A549 (cell line): ENCODE measurements at regions not wholly inside any gene's neighbourhood (a gene's known extent, or its start where the extent isn't known, plus 50 kb on each side); places are given as distances from the start of the nearest gene placed in this dataset.

Experiments used
- ATAC-seq, 2 experiments: fragments of 200-7000 bp in 1 of 2; fragments of >200 bp in 1 of 2; cut with Nextera tagmentation in 1 of 2; cut with Tn5 transposase in 1 of 2; 3 replicates each; pipeline versions ENCODE4 v1.8.0 to v1.9.1; 2018 to 2020; ENCODE audit warnings: mild to moderate bottlenecking in 1 of 2, moderate library complexity in 1 of 2
- CTCF ChIA-PET: fragments of 300-600 bp; sonication (Branson Sonifier 250); formaldehyde crosslinking; extraction: SDS; loops from one replicate; lab custom pipeline; 2021; ENCODE audit warnings: antibody characterized with exemption, inconsistent platforms; lab: Yijun Ruan, JAX
- POLR2A ChIA-PET: fragments of 350-600 bp; formaldehyde crosslinking; extraction: SDS; loops from one replicate; lab custom pipeline; 2021; ENCODE audit warnings: antibody characterized with exemption, inconsistent platforms; lab: Yijun Ruan, JAX
- DNase-seq, 2 experiments: peaks; one replicate each; pipeline versions ENCODE4 v3.0.0 to v3.0.0-alpha.2; 2011 to 2016; ENCODE audit warnings: low read depth in 1 of 2, low spot score in 1 of 2
- FAIRE-seq: peaks from 2 replicates; lab custom pipeline; 2011; peaks lifted over from hg19 to GRCh38; lab: Jason Lieb, UNC
- H3K27ac ChIP-seq, 2 experiments: fragments of >200 bp; sonication (Bioruptor Twin); formaldehyde crosslinking; 3 replicates each; pipeline ENCODE4 v1.5.1; 2016 to 2017
- H3K4me1 ChIP-seq: fragments of >200 bp; sonication (Bioruptor Twin); formaldehyde crosslinking; 3 replicates; pipeline ENCODE4 v1.6.1; 2016
- H3K4me2 ChIP-seq: fragments of >200 bp; sonication (Bioruptor Twin); formaldehyde crosslinking; 3 replicates; pipeline ENCODE4 v1.6.1; 2016
- H3K4me3 ChIP-seq: fragments of >200 bp; sonication (Bioruptor Twin); formaldehyde crosslinking; 3 replicates; pipeline ENCODE4 v1.5.1; 2016
- H3K9me3 ChIP-seq: fragments of >200 bp; sonication (Bioruptor Twin); formaldehyde crosslinking; 3 replicates; pipeline ENCODE4 v1.6.1; 2016
- BCL3 ChIP-seq: fragments of >200 bp; sonication (Bioruptor Twin); formaldehyde crosslinking; IDR thresholded peaks from 3 replicates; pipeline ENCODE4 v1.6.1; 2016
- CBX2 ChIP-seq: fragments of 200-600 bp; sonication (generic); IDR thresholded peaks from 2 replicates; pipeline ENCODE4 v1.6.1; 2016; ENCODE audit warnings: low read depth, mild to moderate bottlenecking, borderline replicate concordance
- CBX8 ChIP-seq: fragments of 200-600 bp; sonication (generic); IDR thresholded peaks from 2 replicates; pipeline ENCODE4 v1.6.1; 2016
- CEBPB ChIP-seq, 2 experiments: fragments of >200 bp in 1 of 2; sonication (Bioruptor Twin) in 1 of 2; formaldehyde crosslinking in 1 of 2; IDR thresholded peaks; 2 replicates each; pipeline ENCODE4 v1.6.1; 2012 to 2016
- CHD4 ChIP-seq: fragments of 200-600 bp; sonication (generic); IDR thresholded peaks from 2 replicates; pipeline ENCODE4 v1.6.1; 2016; ENCODE audit warnings: antibody characterized with exemption, mild to moderate bottlenecking, borderline replicate concordance
- ELK1 ChIP-seq: fragments of 150-350 bp; IDR thresholded peaks from 2 replicates; pipeline ENCODE4 v1.6.1; 2014; ENCODE audit warnings: low read depth, mild to moderate bottlenecking, low read length
- ESRRA ChIP-seq: fragments of 150-350 bp; IDR thresholded peaks from 2 replicates; pipeline ENCODE4 v1.6.1; 2014; ENCODE audit warnings: mild to moderate bottlenecking, low read length, borderline replicate concordance
- FOSB ChIP-seq: fragments of 250-450 bp; sonication (Bioruptor Pico); IDR thresholded peaks from 2 replicates; pipeline ENCODE4 v1.5.0; 2020; ENCODE audit warnings: mild to moderate bottlenecking, moderate library complexity
- GATA3 ChIP-seq: IDR thresholded peaks from 2 replicates; pipeline ENCODE4 v1.6.1; 2012; ENCODE audit warnings: borderline replicate concordance
- HES2 ChIP-seq: fragments of >200 bp; sonication (Bioruptor Twin); formaldehyde crosslinking; IDR thresholded peaks from 2 replicates; pipeline ENCODE4 v1.6.1; 2016
- HEYL ChIP-seq: fragments of 250-450 bp; sonication (Bioruptor Pico); IDR thresholded peaks from 2 replicates; pipeline ENCODE4 v1.8.0; 2021; ENCODE audit warnings: mild to moderate bottlenecking, moderate library complexity
- HOXB5 ChIP-seq: fragments of 250-450 bp; sonication (Bioruptor Pico); IDR thresholded peaks from 2 replicates; pipeline ENCODE4 v1.5.0; 2020; ENCODE audit warnings: mild to moderate bottlenecking, moderate library complexity
- JUN ChIP-seq, 2 experiments: fragments of >200 bp; sonication (Bioruptor Twin); formaldehyde crosslinking; IDR thresholded peaks; 2 replicates in 1 of 2; 3 replicates in 1 of 2; pipeline ENCODE4 v1.6.1; 2016 to 2017
- JUNB ChIP-seq: fragments of >200 bp; sonication (Bioruptor Twin); formaldehyde crosslinking; IDR thresholded peaks from 2 replicates; pipeline ENCODE4 v1.6.1; 2016
- KDM1A ChIP-seq: fragments of 200-600 bp; sonication (generic); IDR thresholded peaks from 2 replicates; pipeline ENCODE4 v1.6.1; 2016; ENCODE audit warnings: low read depth, mild to moderate bottlenecking
- KDM5A ChIP-seq: fragments of 200-600 bp; sonication (generic); IDR thresholded peaks from 2 replicates; pipeline ENCODE4 v1.6.1; 2016; ENCODE audit warnings: antibody characterized with exemption, mild to moderate bottlenecking
- MAFK ChIP-seq: fragments of 450-650 bp; IDR thresholded peaks from 2 replicates; pipeline ENCODE4 v1.6.1; 2014; ENCODE audit not compliant: partially characterized antibody
- MYC ChIP-seq: IDR thresholded peaks from 2 replicates; pipeline ENCODE4 v1.6.1; 2012; ENCODE audit warnings: mild to moderate bottlenecking, inconsistent platforms, low read length, improper control_type of control experiment, borderline replicate concordance
- NR3C1 ChIP-seq: fragments of >200 bp; sonication (Bioruptor Twin); formaldehyde crosslinking; IDR thresholded peaks from 3 replicates; pipeline ENCODE4 v1.6.1; 2017
- PHF8 ChIP-seq: fragments of 200-600 bp; sonication (generic); IDR thresholded peaks from 2 replicates; pipeline ENCODE4 v1.6.1; 2016; ENCODE audit warnings: low read depth, mild to moderate bottlenecking, antibody characterized with exemption, moderate library complexity, borderline replicate concordance
- POLR2AphosphoS2 ChIP-seq: conservative IDR thresholded peaks from 2 replicates; pipeline ENCODE4 v1.6.1; 2012; ENCODE audit warnings: low read length, improper control_type of control experiment, inconsistent platforms
- RAD21 ChIP-seq, 2 experiments: fragments of >200 bp in 1 of 2; sonication (Bioruptor Twin) in 1 of 2; formaldehyde crosslinking in 1 of 2; IDR thresholded peaks in 1 of 2; conservative IDR thresholded peaks in 1 of 2; 2 replicates in 1 of 2; 3 replicates in 1 of 2; pipeline ENCODE4 v1.6.1; 2012 to 2018; ENCODE audit warnings: inconsistent platforms in 1 of 2
- RCOR1 ChIP-seq: fragments of 150-350 bp; IDR thresholded peaks from 2 replicates; pipeline ENCODE4 v1.6.1; 2014; ENCODE audit warnings: antibody characterized with exemption, low read length, low read depth
- RFX5 ChIP-seq: fragments of 450-650 bp; IDR thresholded peaks from 2 replicates; pipeline ENCODE4 v1.7.1; 2014; ENCODE audit warnings: antibody characterized with exemption, mild to moderate bottlenecking, moderate library complexity
- SMC3 ChIP-seq: fragments of >200 bp; sonication (Bioruptor Twin); formaldehyde crosslinking; IDR thresholded peaks from 3 replicates; pipeline ENCODE4 v1.6.1; 2018; ENCODE audit warnings: inconsistent platforms
- SREBF2 ChIP-seq: fragments of 450-650 bp; IDR thresholded peaks from 2 replicates; pipeline ENCODE4 v1.6.1; 2014; ENCODE audit warnings: mild to moderate bottlenecking, moderate library complexity
- TFCP2L1 ChIP-seq: fragments of 250-450 bp; sonication (Bioruptor Pico); IDR thresholded peaks from 2 replicates; pipeline ENCODE4 v1.5.0; 2021; ENCODE audit warnings: mild to moderate bottlenecking
- TP53 ChIP-seq: fragments of 250-450 bp; sonication (Bioruptor Pico); IDR thresholded peaks from 2 replicates; pipeline ENCODE4 v1.5.0; 2021; ENCODE audit warnings: mild to moderate bottlenecking, moderate library complexity
- ZC3H11A ChIP-seq: fragments of 450-650 bp; IDR thresholded peaks from 2 replicates; pipeline ENCODE4 v1.6.1; 2014; ENCODE audit warnings: antibody characterized with exemption, mild to moderate bottlenecking
- ZFP36 ChIP-seq: fragments of 450-650 bp; IDR thresholded peaks from 2 replicates; pipeline ENCODE4 v1.6.1; 2014; ENCODE audit warnings: borderline replicate concordance; ENCODE audit not compliant: partially characterized antibody
- WGBS: methylation state at CpG from one replicate; pipeline ENCODE4 v1.1.6; 2017; ENCODE audit errors: missing lambda C conversion rate; 5-methylcytosine and 5-hydroxymethylcytosine counted together
- TF ChIP-seq, protein P1 (sequence below): fragments of 250-450 bp; sonication (Bioruptor Pico); IDR thresholded peaks from 2 replicates; pipeline ENCODE4 v1.5.0; 2020; ENCODE audit warnings: low read depth, mild to moderate bottlenecking, moderate library complexity
- TF ChIP-seq, protein P2 (sequence below): IDR thresholded peaks from 2 replicates; pipeline ENCODE4 v1.6.1; 2012

- TF ChIP-seq, protein P1, sequence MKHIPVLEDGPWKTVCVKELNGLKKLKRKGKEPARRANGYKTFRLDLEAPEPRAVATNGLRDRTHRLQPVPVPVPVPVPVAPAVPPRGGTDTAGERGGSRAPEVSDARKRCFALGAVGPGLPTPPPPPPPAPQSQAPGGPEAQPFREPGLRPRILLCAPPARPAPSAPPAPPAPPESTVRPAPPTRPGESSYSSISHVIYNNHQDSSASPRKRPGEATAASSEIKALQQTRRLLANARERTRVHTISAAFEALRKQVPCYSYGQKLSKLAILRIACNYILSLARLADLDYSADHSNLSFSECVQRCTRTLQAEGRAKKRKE (CRISPR knock-in tag) = no peak
- TF ChIP-seq, all 56 proteins: peak for 0
Measured at GRCh38 chr5:124398460-124398859, 348.0 kb downstream of the ZNF608 start (continued).

- WGBS = 74% methylated on average over 2 of the region's 2 CpGs
- TF ChIP-seq SMC3 (no peak), PHF8 (no peak), CBX2 (no peak), CHD4 (no peak), JUNB (no peak), TP53 (no peak), FOSB (no peak), SREBF2 (no peak)
- Histone ChIP-seq H3K4me3 (no peak overlapping the region), H3K27ac (no peak overlapping the region), H3K4me2 (no peak overlapping the region), H3K4me1 (no peaks in the 10 kb centered on the region), H3K9me3 (no peaks in the 10 kb centered on the region)
- no peak for ATAC-seq
- CTCF ChIA-PET = no interaction called here
- POLR2A ChIA-PET = no interaction called here
- no peak for DNase-seq
- no peak for FAIRE-seq
Measured at GRCh38 chr5:124397317-124397716, 349.1 kb downstream of the ZNF608 start.

GRCh38 chr5:124395926-124396325 lies 350.5 kb downstream of the ZNF608 start:
- ATAC-seq (no peak), DNase-seq (no peak), FAIRE-seq (no peak)
- Histone ChIP-seq H3K9me3 (no peaks in the 10 kb centered on the region), H3K4me2 (no peak overlapping the region), H3K4me3 (no peak overlapping the region), H3K27ac (no peak overlapping the region), H3K4me1 (no peaks in the 10 kb centered on the region)
- ChIA-PET CTCF (interaction anchor here (0.7 kb wide), 1 partner anchor 115 kb away, joined by 3 read pairs; no protein-coding TSS in a partner anchor), POLR2A (no interaction called here)
- WGBS = 49% methylated on average over 5 of the region's 5 CpGs
- TF ChIP-seq CEBPB (IDR thresholded peaks at IDR 0.05) (no peak), RAD21 (conservative IDR thresholded peaks at IDR 0.05 in 1 of 2, IDR thresholded peaks at IDR 0.05 in 1 of 2) (no peak), ESRRA (no peak), RCOR1 (no peak), BCL3 (no peak), SMC3 (no peak), ZFP36 (no peak), FOSB (no peak), MAFK (no peak), KDM1A (no peak), GATA3 (no peak), CHD4 (no peak), SREBF2 (no peak), TFCP2L1 (CRISPR knock-in tag) (no peak)

GRCh38 chr5:124395287-124395686 lies 351.2 kb downstream of the ZNF608 start:
- FAIRE-seq (no peak), DNase-seq (no peak), ATAC-seq (no peak)
- H3K9me3 ChIP-seq = peaks cover 5% of the 10 kb centered on the region; the same call in 1 of the 3 replicates
- POLR2A ChIA-PET = no interaction called here
- no peaks in the 10 kb centered on the region for H3K4me1 ChIP-seq
- H3K4me3 ChIP-seq = no peak overlapping the region
- H3K27ac ChIP-seq = no peak overlapping the region
- H3K4me2 ChIP-seq = no peak overlapping the region
- CTCF ChIA-PET = no interaction called here
- WGBS = 63% methylated on average over 11 of the region's 11 CpGs
- TF ChIP-seq CHD4 (no peak), HES2 (no peak), ELK1 (no peak), HEYL (CRISPR knock-in tag) (no peak), MYC (no peak), POLR2AphosphoS2 (no peak), RAD21 (conservative IDR thresholded peaks at IDR 0.05 in 1 of 2, IDR thresholded peaks at IDR 0.05 in 1 of 2) (no peak), NR3C1 (no peak), SMC3 (no peak), ZC3H11A (no peak), CBX8 (no peak), KDM5A (no peak), TFCP2L1 (CRISPR knock-in tag) (no peak), ZFP36 (no peak), JUN (IDR thresholded peaks at IDR 0.05) (no peak), HOXB5 (no peak), RFX5 (no peak)
- TF ChIP-seq, protein P2, sequence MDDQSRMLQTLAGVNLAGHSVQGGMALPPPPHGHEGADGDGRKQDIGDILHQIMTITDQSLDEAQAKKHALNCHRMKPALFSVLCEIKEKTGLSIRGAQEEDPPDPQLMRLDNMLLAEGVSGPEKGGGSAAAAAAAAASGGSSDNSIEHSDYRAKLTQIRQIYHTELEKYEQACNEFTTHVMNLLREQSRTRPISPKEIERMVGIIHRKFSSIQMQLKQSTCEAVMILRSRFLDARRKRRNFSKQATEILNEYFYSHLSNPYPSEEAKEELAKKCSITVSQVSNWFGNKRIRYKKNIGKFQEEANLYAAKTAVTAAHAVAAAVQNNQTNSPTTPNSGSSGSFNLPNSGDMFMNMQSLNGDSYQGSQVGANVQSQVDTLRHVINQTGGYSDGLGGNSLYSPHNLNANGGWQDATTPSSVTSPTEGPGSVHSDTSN = no peak
